OCI-LY7 (cell line): ENCODE measurements at regions not wholly inside any gene's neighbourhood (a gene's known extent, or its start where the extent isn't known, plus 50 kb on each side); places are given as distances from the start of the nearest gene placed in this dataset.

ENCODE experiments used
- EZH2phosphoT487 ChIP-seq: fragments of 200-600 bp; sonication (generic); IDR thresholded peaks from 2 replicates; pipeline ENCODE4 v1.6.1; 2018; ENCODE audit warnings: low read depth, borderline replicate concordance, mild to moderate bottlenecking, mixed run types, antibody characterized with exemption, low read length, moderate library complexity, mixed read lengths
- TF ChIP-seq, protein P1 (sequence below): fragments of 200-600 bp; sonication (generic); conservative IDR thresholded peaks from 2 replicates; pipeline ENCODE4 v1.5.1; 2014; ENCODE audit warnings: mild to moderate bottlenecking, antibody characterized with exemption, low read length, moderate library complexity, mixed read lengths

DNA sequence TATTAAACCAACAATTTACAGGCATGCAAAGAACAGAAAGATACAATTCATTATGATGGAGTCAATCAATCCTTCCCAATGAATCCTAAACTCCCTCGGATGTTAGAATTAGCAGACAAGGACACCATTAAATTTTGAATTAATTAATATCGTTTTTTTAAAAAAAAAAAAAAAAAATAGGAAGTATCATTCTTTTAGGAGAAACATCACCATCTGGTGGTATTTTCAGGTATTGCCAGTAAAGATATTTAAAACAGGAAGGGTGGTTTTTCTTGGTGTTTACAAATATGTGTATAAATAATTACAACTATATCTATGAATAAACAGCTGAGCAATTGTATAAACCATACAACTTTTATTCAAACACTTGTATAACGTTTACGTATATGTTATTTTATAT, 564.4 kb downstream of the HAO1 start:
- TF ChIP-seq, protein P1, sequence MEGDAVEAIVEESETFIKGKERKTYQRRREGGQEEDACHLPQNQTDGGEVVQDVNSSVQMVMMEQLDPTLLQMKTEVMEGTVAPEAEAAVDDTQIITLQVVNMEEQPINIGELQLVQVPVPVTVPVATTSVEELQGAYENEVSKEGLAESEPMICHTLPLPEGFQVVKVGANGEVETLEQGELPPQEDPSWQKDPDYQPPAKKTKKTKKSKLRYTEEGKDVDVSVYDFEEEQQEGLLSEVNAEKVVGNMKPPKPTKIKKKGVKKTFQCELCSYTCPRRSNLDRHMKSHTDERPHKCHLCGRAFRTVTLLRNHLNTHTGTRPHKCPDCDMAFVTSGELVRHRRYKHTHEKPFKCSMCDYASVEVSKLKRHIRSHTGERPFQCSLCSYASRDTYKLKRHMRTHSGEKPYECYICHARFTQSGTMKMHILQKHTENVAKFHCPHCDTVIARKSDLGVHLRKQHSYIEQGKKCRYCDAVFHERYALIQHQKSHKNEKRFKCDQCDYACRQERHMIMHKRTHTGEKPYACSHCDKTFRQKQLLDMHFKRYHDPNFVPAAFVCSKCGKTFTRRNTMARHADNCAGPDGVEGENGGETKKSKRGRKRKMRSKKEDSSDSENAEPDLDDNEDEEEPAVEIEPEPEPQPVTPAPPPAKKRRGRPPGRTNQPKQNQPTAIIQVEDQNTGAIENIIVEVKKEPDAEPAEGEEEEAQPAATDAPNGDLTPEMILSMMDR: peak; percentile 75
- no peak for TF ChIP-seq EZH2phosphoT487
